Duodenal mucosa (tissue), 2 donors: ENCODE measurements at regions not wholly inside any gene's neighbourhood (a gene's known extent, or its start where the extent isn't known, plus 50 kb on each side); places are given as distances from the start of the nearest gene placed in this dataset.

Experiments
- H3K27ac ChIP-seq: one replicate; pipeline ENCODE4 v1.7.0; 2013; ENCODE audit warnings: low read depth, low read length
- H3K27me3 ChIP-seq, 2 donors: one replicate each; pipeline ENCODE4 v1.7.0; 2013; ENCODE audit warnings: low read length in 2 of 2, control low read depth in 1 of 2; ENCODE audit not compliant: insufficient read depth in 2 of 2, control insufficient read depth in 1 of 2
- H3K36me3 ChIP-seq, 2 donors: one replicate each; pipeline ENCODE4 v1.7.0; 2013; ENCODE audit warnings: low read length in 2 of 2, control low read depth in 1 of 2; ENCODE audit not compliant: insufficient read depth in 2 of 2, control insufficient read depth in 1 of 2
- H3K4me1 ChIP-seq, 2 donors: one replicate each; pipeline ENCODE4 v1.7.0; 2013; ENCODE audit warnings: low read length in 2 of 2, control low read depth in 1 of 2; ENCODE audit not compliant: insufficient read depth in 2 of 2, control insufficient read depth in 1 of 2
- H3K4me3 ChIP-seq, 2 donors: one replicate each; pipeline ENCODE4 v1.7.0; 2013; ENCODE audit warnings: low read length in 2 of 2, low read depth in 1 of 2
- H3K9ac ChIP-seq, 2 donors: one replicate each; pipeline ENCODE4 v1.7.0; 2013; ENCODE audit warnings: low read length in 2 of 2, low read depth in 1 of 2
- H3K9me3 ChIP-seq, 2 donors: one replicate each; pipeline ENCODE4 v1.7.0; 2013; ENCODE audit warnings: low read length in 2 of 2, control low read depth in 1 of 2; ENCODE audit not compliant: control insufficient read depth in 1 of 2

GRCh38 chr4:128376303-128376702, 88.7 kb upstream of the PGRMC2 start:
- H3K4me1 ChIP-seq, result peaks cover 0 to 6% of the 10 kb centered on the region in 2 donors
- no peak overlapping the region for H3K4me3 ChIP-seq
- H3K9ac ChIP-seq, result no peak overlapping the region
- no peaks in the 10 kb centered on the region for H3K36me3 ChIP-seq
- H3K27me3 ChIP-seq, result no peaks in the 10 kb centered on the region
- peaks cover 5 to 17% of the 10 kb centered on the region in 2 donors for H3K9me3 ChIP-seq
- H3K27ac ChIP-seq, result no peak overlapping the region

- H3K27ac ChIP-seq, result no peak overlapping the region
- H3K9ac ChIP-seq, result no peak overlapping the region
- no peaks in the 10 kb centered on the region for H3K4me1 ChIP-seq
- H3K27me3 ChIP-seq, result no peaks in the 10 kb centered on the region
- peaks cover 5 to 17% of the 10 kb centered on the region in 2 donors for H3K9me3 ChIP-seq
- H3K4me3 ChIP-seq, result no peak overlapping the region
- no peaks in the 10 kb centered on the region for H3K36me3 ChIP-seq
Measured at GRCh38 chr4:128373628-128374027, 86.0 kb upstream of the PGRMC2 start.

- H3K4me3 ChIP-seq, result no peak overlapping the region
- H3K4me1 ChIP-seq, result no peaks in the 10 kb centered on the region
- H3K27me3 ChIP-seq, result no peaks in the 10 kb centered on the region
- H3K9me3 ChIP-seq, result peaks cover 2 to 8% of the 10 kb centered on the region in 2 donors
- no peak overlapping the region for H3K27ac ChIP-seq
- no peaks in the 10 kb centered on the region for H3K36me3 ChIP-seq
- no peak overlapping the region for H3K9ac ChIP-seq
Measured at GRCh38 chr4:128371876-128372275, 84.3 kb upstream of the PGRMC2 start.

GRCh38 chr4:128371001-128371777, 83.6 kb upstream of the PGRMC2 start:
- H3K36me3 ChIP-seq, result no peaks in the 10 kb centered on the region
- no peak overlapping the region for H3K27ac ChIP-seq

GRCh38 chr4:128366212-128366611, 78.6 kb upstream of the PGRMC2 start:
- Histone ChIP-seq H3K27ac (no peak overlapping the region), H3K9ac (no peak overlapping the region), H3K9me3 (no peaks in the 10 kb centered on the region), H3K4me3 (no peak overlapping the region), H3K4me1 (no peaks in the 10 kb centered on the region), H3K27me3 (no peaks in the 10 kb centered on the region), H3K36me3 (no peaks in the 10 kb centered on the region)

More at GRCh38 chr4:128371001-128371777, 83.6 kb upstream of the PGRMC2 start:
- Histone ChIP-seq H3K4me1 (no peaks in the 10 kb centered on the region), H3K27me3 (no peaks in the 10 kb centered on the region), H3K9me3 (peaks cover 0 to 1% of the 10 kb centered on the region in 2 donors), H3K9ac (no peak overlapping the region), H3K4me3 (no peak overlapping the region)

- Histone ChIP-seq H3K4me3 (no peak overlapping the region), H3K9ac (no peak overlapping the region), H3K4me1 (no peaks in the 10 kb centered on the region), H3K27ac (no peak overlapping the region), H3K27me3 (no peaks in the 10 kb centered on the region), H3K9me3 (no peaks in the 10 kb centered on the region), H3K36me3 (no peaks in the 10 kb centered on the region)
Measured at GRCh38 chr4:128364565-128364964, 77.0 kb upstream of the PGRMC2 start.

GRCh38 chr4:128363966-128364365, 76.4 kb upstream of the PGRMC2 start:
- H3K9me3 ChIP-seq, result no peaks in the 10 kb centered on the region
- H3K4me1 ChIP-seq, result no peaks in the 10 kb centered on the region
- no peak overlapping the region for H3K9ac ChIP-seq
- H3K36me3 ChIP-seq, result no peaks in the 10 kb centered on the region
- no peaks in the 10 kb centered on the region for H3K27me3 ChIP-seq
- H3K27ac ChIP-seq, result no peak overlapping the region
- H3K4me3 ChIP-seq, result no peak overlapping the region

GRCh38 chr4:128362760-128363159, 75.1 kb upstream of the PGRMC2 start:
- Histone ChIP-seq H3K27ac (no peak overlapping the region), H3K27me3 (no peaks in the 10 kb centered on the region), H3K4me3 (no peak overlapping the region), H3K4me1 (no peaks in the 10 kb centered on the region), H3K9me3 (no peaks in the 10 kb centered on the region), H3K9ac (no peak overlapping the region), H3K36me3 (no peaks in the 10 kb centered on the region)

GRCh38 chr4:128359422-128359821, 71.8 kb upstream of the PGRMC2 start:
- H3K27me3 ChIP-seq, result no peaks in the 10 kb centered on the region
- H3K9me3 ChIP-seq, result no peaks in the 10 kb centered on the region
- H3K36me3 ChIP-seq, result no peaks in the 10 kb centered on the region
- H3K9ac ChIP-seq, result no peak overlapping the region
- H3K4me3 ChIP-seq, result no peak overlapping the region
- peaks cover 4 to 9% of the 10 kb centered on the region in 2 donors for H3K4me1 ChIP-seq
- H3K27ac ChIP-seq, result no peak overlapping the region

- Histone ChIP-seq H3K27ac (no peak overlapping the region), H3K9ac (no peak overlapping the region), H3K27me3 (no peaks in the 10 kb centered on the region), H3K4me1 (peaks cover 4 to 14% of the 10 kb centered on the region in 2 donors), H3K9me3 (no peaks in the 10 kb centered on the region), H3K4me3 (no peak overlapping the region), H3K36me3 (no peaks in the 10 kb centered on the region)
Measured at GRCh38 chr4:128358913-128359279, 71.3 kb upstream of the PGRMC2 start.
